ENCODE measurements at regions not wholly inside any gene's neighbourhood (a gene's known extent, or its start where the extent isn't known, plus 50 kb on each side); places are given as distances from the start of the nearest gene placed in this dataset.

DNA sequence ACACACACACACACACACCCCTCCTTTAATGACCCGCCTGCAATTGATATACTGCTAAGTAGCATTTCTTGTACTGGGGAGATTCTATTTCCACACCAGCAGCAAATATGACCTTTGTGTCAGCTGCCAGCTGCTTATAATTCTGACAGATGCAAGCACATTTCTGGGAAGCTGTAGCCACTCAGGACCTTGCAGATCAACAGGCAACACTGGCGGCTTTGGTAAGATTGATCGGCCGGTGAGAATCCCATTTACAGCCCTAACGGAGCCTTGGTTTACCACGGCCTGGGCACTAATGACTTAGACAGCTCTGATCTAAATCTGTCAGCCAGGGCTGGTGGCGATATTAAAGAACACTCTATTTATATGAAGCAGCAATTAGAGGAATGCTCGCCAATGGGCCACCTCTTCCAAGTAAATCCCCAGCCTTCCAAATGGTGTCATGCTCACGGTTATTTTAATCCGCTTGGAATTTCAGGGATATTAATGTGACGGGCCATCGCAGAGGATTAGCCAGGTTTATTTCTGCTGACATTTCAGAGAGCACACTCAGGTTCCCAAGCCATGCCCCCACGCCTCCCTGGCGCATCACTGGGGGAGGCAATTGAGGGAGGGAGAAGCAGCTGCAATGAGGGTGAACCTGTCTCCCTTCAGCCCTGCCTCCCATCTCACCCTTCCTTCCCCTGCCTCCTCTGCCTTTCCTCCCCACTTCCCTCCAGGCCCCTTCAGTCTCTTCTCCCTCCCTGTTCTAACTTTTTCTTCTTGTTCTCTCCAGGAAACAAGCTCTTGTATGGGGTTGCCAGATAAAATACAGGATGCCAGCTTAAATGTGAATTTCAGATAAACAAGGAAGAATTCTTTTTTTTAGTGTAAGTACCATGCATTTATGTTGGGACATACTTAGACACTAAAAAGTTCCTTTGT is 287.0 kb downstream of the TLE3 start:
- Histone ChIP-seq H3K18ac (ENCODE audit: low read depth in 1 of 2, low read length in 2 of 2) (peak overlapping the region in 1 of 2 experiments; percentile 58), H3K36me3 (ENCODE audit: control insufficient read depth in 1 of 2, insufficient read depth in 2 of 2, low read depth in 1 of 2, low read length in 2 of 2) (no peaks in the 10 kb centered on the region), H3K4me1 (ENCODE audit: control insufficient read depth, insufficient read depth, low read depth, low read length) (peaks cover 11% of the 10 kb centered on the region), H4K91ac (ENCODE audit: low read length) (no peak overlapping the region), H2AK5ac (ENCODE audit: low read length, severe bottlenecking) (no peak overlapping the region), H2BK120ac (ENCODE audit: low read depth, low read length) (no peak overlapping the region), H2BK15ac (ENCODE audit: low read depth, poor library complexity, severe bottlenecking) (no peak overlapping the region), H3K4me3 (ENCODE audit: insufficient read depth in 1 of 2, low read depth in 1 of 2, low read length in 2 of 2) (no peak overlapping the region), H3K27ac (ENCODE audit: low read length, poor library complexity, severe bottlenecking) (no peak overlapping the region), H3K23ac (ENCODE audit: low read length in 2 of 2) (no peak overlapping the region), H2BK12ac (ENCODE audit: low read length in 2 of 2) (peak overlapping the region in 1 of 2 experiments; percentile 8), H3K14ac (ENCODE audit: low read length in 2 of 2) (peak overlapping the region in 1 of 2 experiments; percentile 3), H4K8ac (ENCODE audit: low read length) (no peak overlapping the region), H3K27me3 (ENCODE audit: control insufficient read depth in 1 of 2, insufficient read depth in 1 of 2, low read length in 2 of 2) (peaks cover 11 to 54% of the 10 kb centered on the region in 2 experiments), H2AFZ (ENCODE audit: low read depth, low read length) (no peak overlapping the region), H3K9me3 (ENCODE audit: control insufficient read depth, low read length) (no peaks in the 10 kb centered on the region), H3K79me1 (replicated peaks; ENCODE audit: low read length, poor library complexity, severe bottlenecking) (no peaks in the 10 kb centered on the region), H3K4ac (ENCODE audit: low read depth in 1 of 2, low read length in 2 of 2) (no peak overlapping the region), H3K4me2 (ENCODE audit: low read length, poor library complexity, severe bottlenecking) (no peak overlapping the region), H3K9ac (ENCODE audit: low read length) (no peak overlapping the region), H2BK5ac (ENCODE audit: low read depth, low read length, poor library complexity, severe bottlenecking) (no peak overlapping the region)
- 94% methylated on average over 14 of the region's 14 CpGs for WGBS
- DNase-seq = peak; percentile 33

- no peak overlapping the region for H2AK5ac ChIP-seq (ENCODE audit: low read length, severe bottlenecking)
- no peaks in the 10 kb centered on the region for H3K9me3 ChIP-seq (ENCODE audit: control insufficient read depth, low read length)
- no peak overlapping the region for H2AFZ ChIP-seq (ENCODE audit: low read depth, low read length)
- no peak overlapping the region for H3K9ac ChIP-seq (ENCODE audit: low read length)
- H3K23ac ChIP-seq (ENCODE audit: low read length in 2 of 2) = no peak overlapping the region
- 28% methylated on average over 20 of the region's 20 CpGs for WGBS
- no peak overlapping the region for H4K91ac ChIP-seq (ENCODE audit: low read length)
- H4K8ac ChIP-seq (ENCODE audit: low read length) = no peak overlapping the region
- H3K4me2 ChIP-seq (ENCODE audit: low read length, poor library complexity, severe bottlenecking) = no peak overlapping the region
- peaks cover 6 to 55% of the 10 kb centered on the region in 2 experiments for H3K27me3 ChIP-seq (ENCODE audit: control insufficient read depth in 1 of 2, insufficient read depth in 1 of 2, low read length in 2 of 2)
- DNase-seq = no peak
- no peak overlapping the region for H3K27ac ChIP-seq (ENCODE audit: low read length, poor library complexity, severe bottlenecking)
- no peak overlapping the region for H2BK15ac ChIP-seq (ENCODE audit: low read depth, poor library complexity, severe bottlenecking)
- H2BK12ac ChIP-seq (ENCODE audit: low read length in 2 of 2) = peak overlapping the region in 1 of 2 experiments; percentile 37
- no peak overlapping the region for H3K18ac ChIP-seq (ENCODE audit: low read depth in 1 of 2, low read length in 2 of 2)
- no peaks in the 10 kb centered on the region for H3K36me3 ChIP-seq (ENCODE audit: control insufficient read depth in 1 of 2, insufficient read depth in 2 of 2, low read depth in 1 of 2, low read length in 2 of 2)
- H3K79me1 ChIP-seq (replicated peaks; ENCODE audit: low read length, poor library complexity, severe bottlenecking) = no peaks in the 10 kb centered on the region
- H3K4me3 ChIP-seq (ENCODE audit: insufficient read depth in 1 of 2, low read depth in 1 of 2, low read length in 2 of 2) = no peak overlapping the region
- H2BK120ac ChIP-seq (ENCODE audit: low read depth, low read length) = no peak overlapping the region
- H3K14ac ChIP-seq (ENCODE audit: low read length in 2 of 2) = no peak overlapping the region
- H2BK5ac ChIP-seq (ENCODE audit: low read depth, low read length, poor library complexity, severe bottlenecking) = no peak overlapping the region
- H3K4me1 ChIP-seq (ENCODE audit: control insufficient read depth, insufficient read depth, low read depth, low read length) = peaks cover 9% of the 10 kb centered on the region
- no peak overlapping the region for H3K4ac ChIP-seq (ENCODE audit: low read depth in 1 of 2, low read length in 2 of 2)
These were observed 284.9 kb downstream of the TLE3 start for GRCh38 chr15:69812861-69813261.

GRCh38 chr15:69813881-69814280 is 283.8 kb downstream of the TLE3 start:
- Histone ChIP-seq H2AFZ (ENCODE audit: low read depth, low read length) (no peak overlapping the region), H2BK15ac (ENCODE audit: low read depth, poor library complexity, severe bottlenecking) (no peak overlapping the region), H3K36me3 (ENCODE audit: control insufficient read depth in 1 of 2, insufficient read depth in 2 of 2, low read depth in 1 of 2, low read length in 2 of 2) (no peaks in the 10 kb centered on the region), H2BK12ac (ENCODE audit: low read length in 2 of 2) (no peak overlapping the region), H3K27me3 (ENCODE audit: control insufficient read depth in 1 of 2, insufficient read depth in 1 of 2, low read length in 2 of 2) (peaks cover 14 to 64% of the 10 kb centered on the region in 2 experiments), H3K4me2 (ENCODE audit: low read length, poor library complexity, severe bottlenecking) (no peak overlapping the region), H3K79me1 (replicated peaks; ENCODE audit: low read length, poor library complexity, severe bottlenecking) (no peaks in the 10 kb centered on the region), H2BK120ac (ENCODE audit: low read depth, low read length) (no peak overlapping the region), H3K4me1 (ENCODE audit: control insufficient read depth, insufficient read depth, low read depth, low read length) (peaks cover 7% of the 10 kb centered on the region), H3K9ac (ENCODE audit: low read length) (no peak overlapping the region), H4K91ac (ENCODE audit: low read length) (peak overlapping the region; percentile 70), H3K9me3 (ENCODE audit: control insufficient read depth, low read length) (no peaks in the 10 kb centered on the region), H3K18ac (ENCODE audit: low read depth in 1 of 2, low read length in 2 of 2) (no peak overlapping the region), H2AK5ac (ENCODE audit: low read length, severe bottlenecking) (no peak overlapping the region), H3K4me3 (ENCODE audit: insufficient read depth in 1 of 2, low read depth in 1 of 2, low read length in 2 of 2) (no peak overlapping the region), H3K4ac (ENCODE audit: low read depth in 1 of 2, low read length in 2 of 2) (no peak overlapping the region), H2BK5ac (ENCODE audit: low read depth, low read length, poor library complexity, severe bottlenecking) (no peak overlapping the region), H4K8ac (ENCODE audit: low read length) (no peak overlapping the region), H3K23ac (ENCODE audit: low read length in 2 of 2) (no peak overlapping the region), H3K27ac (ENCODE audit: low read length, poor library complexity, severe bottlenecking) (no peak overlapping the region), H3K14ac (ENCODE audit: low read length in 2 of 2) (no peak overlapping the region)
- no peak for DNase-seq
- 92% methylated on average over 7 of the region's 7 CpGs for WGBS

DNA sequence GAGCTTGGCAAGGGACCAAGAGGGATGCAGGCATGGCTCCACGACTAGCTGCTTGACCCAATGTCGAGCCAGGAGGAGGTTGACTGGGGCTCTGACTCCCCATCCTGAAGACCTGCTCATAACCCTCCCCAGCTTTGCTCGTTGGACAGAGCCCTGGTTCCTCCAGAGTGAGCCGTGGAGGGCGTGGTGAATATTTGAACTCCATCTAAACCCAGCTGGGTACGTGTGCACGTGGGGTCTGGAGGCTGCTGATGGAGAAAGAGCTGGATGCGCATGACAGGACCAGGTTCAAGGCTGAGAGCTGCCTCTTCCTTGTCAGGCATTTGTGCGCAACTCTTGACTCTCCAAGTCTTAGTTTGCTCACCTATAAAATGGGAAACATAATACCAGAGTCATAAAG is 282.8 kb downstream of the TLE3 start:
- Histone ChIP-seq H4K8ac (ENCODE audit: low read length) (no peak overlapping the region), H3K79me1 (replicated peaks; ENCODE audit: low read length, poor library complexity, severe bottlenecking) (no peaks in the 10 kb centered on the region), H3K4me1 (ENCODE audit: control insufficient read depth, insufficient read depth, low read depth, low read length) (peaks cover 7% of the 10 kb centered on the region), H2BK5ac (ENCODE audit: low read depth, low read length, poor library complexity, severe bottlenecking) (peak overlapping the region; percentile 46), H3K36me3 (ENCODE audit: control insufficient read depth in 1 of 2, insufficient read depth in 2 of 2, low read depth in 1 of 2, low read length in 2 of 2) (no peaks in the 10 kb centered on the region), H2BK15ac (ENCODE audit: low read depth, poor library complexity, severe bottlenecking) (no peak overlapping the region), H4K91ac (ENCODE audit: low read length) (peak overlapping the region; percentile 45), H2BK120ac (ENCODE audit: low read depth, low read length) (no peak overlapping the region), H3K23ac (ENCODE audit: low read length in 2 of 2) (no peak overlapping the region), H3K14ac (ENCODE audit: low read length in 2 of 2) (no peak overlapping the region), H3K27me3 (ENCODE audit: control insufficient read depth in 1 of 2, insufficient read depth in 1 of 2, low read length in 2 of 2) (peaks cover 14 to 67% of the 10 kb centered on the region in 2 experiments), H3K4me2 (ENCODE audit: low read length, poor library complexity, severe bottlenecking) (no peak overlapping the region), H3K27ac (ENCODE audit: low read length, poor library complexity, severe bottlenecking) (no peak overlapping the region), H3K18ac (ENCODE audit: low read depth in 1 of 2, low read length in 2 of 2) (peak overlapping the region in 1 of 2 experiments; percentile 18), H3K4ac (ENCODE audit: low read depth in 1 of 2, low read length in 2 of 2) (no peak overlapping the region), H3K4me3 (ENCODE audit: insufficient read depth in 1 of 2, low read depth in 1 of 2, low read length in 2 of 2) (no peak overlapping the region), H2AK5ac (ENCODE audit: low read length, severe bottlenecking) (peak overlapping the region; percentile 13), H3K9ac (ENCODE audit: low read length) (no peak overlapping the region), H3K9me3 (ENCODE audit: control insufficient read depth, low read length) (no peaks in the 10 kb centered on the region), H2BK12ac (ENCODE audit: low read length in 2 of 2) (peak overlapping the region in 1 of 2 experiments; percentile 22), H2AFZ (ENCODE audit: low read depth, low read length) (no peak overlapping the region)
- WGBS = 96% methylated on average over 8 of the region's 9 CpGs
- no peak for DNase-seq
